ENCODE measurements at regions not wholly inside any gene's neighbourhood (a gene's known extent, or its start where the extent isn't known, plus 50 kb on each side); places are given as distances from the start of the nearest gene placed in this dataset.

- DNase-seq (ENCODE audit: low read depth, low spot score), result no peak
- Histone ChIP-seq H3K36me3 (ENCODE audit: insufficient read depth, low read length) (no peaks in the 10 kb centered on the region), H3K9me3 (ENCODE audit: low read depth, low read length) (no peaks in the 10 kb centered on the region), H3K4me3 (no peak overlapping the region), H3K27ac (no peak overlapping the region), H3K9ac (ENCODE audit: insufficient read length) (no peak overlapping the region)
- no peak for TF ChIP-seq EZH2 (IDR thresholded peaks at IDR 0.05)
- TF ChIP-seq POLR2AphosphoS5 (IDR thresholded peaks at IDR 0.05; ENCODE audit: borderline replicate concordance, low read depth, low read length), result no peak
- TF ChIP-seq FOXP2 (optimal IDR thresholded peaks at IDR 0.05; ENCODE audit: control extremely low read depth, extremely low read length, insufficient read depth), result no peak
Measured at GRCh38 chr10:111384556-111384955, 307.7 kb downstream of the ADRA2A start.

DNA sequence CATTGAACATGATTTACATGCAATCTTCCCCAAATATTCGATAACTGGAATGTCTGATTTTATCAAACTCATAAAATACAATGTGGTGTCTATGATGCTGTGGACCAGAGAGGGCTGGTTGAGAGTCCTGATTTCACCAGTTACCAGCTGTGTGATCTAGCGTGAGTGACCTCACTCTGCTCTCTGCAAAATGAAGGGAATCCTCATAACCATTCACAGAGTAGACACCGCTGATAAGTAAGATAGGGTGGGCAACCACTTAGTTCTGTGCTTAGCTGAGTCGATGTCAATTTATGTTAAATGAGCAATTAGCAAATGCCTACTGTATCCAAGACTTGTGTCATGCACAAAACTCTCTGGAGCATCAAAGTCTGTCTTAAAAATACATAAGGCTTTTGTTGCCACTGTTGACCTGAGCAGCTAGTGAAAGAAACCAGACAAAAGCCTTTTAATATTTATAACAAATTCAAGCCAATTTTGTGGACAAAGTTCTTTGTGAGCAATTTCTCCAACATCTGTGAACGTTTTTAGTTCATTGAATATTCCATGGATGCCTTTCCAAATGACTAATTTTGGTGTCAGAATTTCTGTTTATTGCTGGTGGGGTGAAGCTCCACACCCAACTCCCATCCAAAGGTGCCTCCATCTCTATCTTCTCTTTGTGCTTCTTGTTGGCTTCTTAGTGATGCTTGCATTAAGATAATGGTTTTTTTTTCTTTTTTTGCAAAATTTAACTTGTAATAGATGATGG, 314.2 kb downstream of the ADRA2A start:
- TF ChIP-seq FOXP2 (optimal IDR thresholded peaks at IDR 0.05; ENCODE audit: control extremely low read depth, extremely low read length, insufficient read depth) (no peak), POLR2AphosphoS5 (IDR thresholded peaks at IDR 0.05; ENCODE audit: borderline replicate concordance, low read depth, low read length) (no peak), EZH2 (IDR thresholded peaks at IDR 0.05) (no peak)
- Histone ChIP-seq H3K9ac (ENCODE audit: insufficient read length) (no peak overlapping the region), H3K36me3 (ENCODE audit: insufficient read depth, low read length) (no peaks in the 10 kb centered on the region), H3K4me3 (no peak overlapping the region), H3K9me3 (ENCODE audit: low read depth, low read length) (no peaks in the 10 kb centered on the region), H3K27ac (no peak overlapping the region)
- DNase-seq (ENCODE audit: low read depth, low spot score), result no peak

DNA sequence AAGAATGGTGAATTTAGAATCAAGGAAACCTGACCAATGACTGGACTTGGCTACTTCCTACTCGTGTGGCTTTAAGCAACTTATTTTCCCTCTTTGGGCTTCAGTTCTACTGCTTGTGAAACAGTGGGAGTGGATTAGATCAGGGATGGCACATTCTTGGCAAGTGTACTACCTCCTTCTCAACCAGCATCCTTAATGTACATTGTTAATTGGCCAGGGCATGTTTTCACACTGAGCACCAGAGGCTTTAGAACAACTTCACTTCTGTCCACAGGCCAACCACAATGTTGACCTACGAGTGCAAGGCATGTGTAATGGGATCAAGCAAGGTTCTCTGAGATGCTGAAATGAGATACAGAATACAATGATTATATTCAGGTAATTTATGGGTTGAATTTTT, 315.3 kb downstream of the ADRA2A start:
- H3K36me3 ChIP-seq (ENCODE audit: insufficient read depth, low read length), result no peaks in the 10 kb centered on the region
- H3K27ac ChIP-seq, result no peak overlapping the region
- no peak overlapping the region for H3K4me3 ChIP-seq
- DNase-seq (ENCODE audit: low read depth, low spot score), result no peak
- TF ChIP-seq POLR2AphosphoS5 (IDR thresholded peaks at IDR 0.05; ENCODE audit: borderline replicate concordance, low read depth, low read length) (no peak), FOXP2 (optimal IDR thresholded peaks at IDR 0.05; ENCODE audit: control extremely low read depth, extremely low read length, insufficient read depth) (no peak), EZH2 (IDR thresholded peaks at IDR 0.05) (no peak)
- no peaks in the 10 kb centered on the region for H3K9me3 ChIP-seq (ENCODE audit: low read depth, low read length)
- no peak overlapping the region for H3K9ac ChIP-seq (ENCODE audit: insufficient read length)

DNA sequence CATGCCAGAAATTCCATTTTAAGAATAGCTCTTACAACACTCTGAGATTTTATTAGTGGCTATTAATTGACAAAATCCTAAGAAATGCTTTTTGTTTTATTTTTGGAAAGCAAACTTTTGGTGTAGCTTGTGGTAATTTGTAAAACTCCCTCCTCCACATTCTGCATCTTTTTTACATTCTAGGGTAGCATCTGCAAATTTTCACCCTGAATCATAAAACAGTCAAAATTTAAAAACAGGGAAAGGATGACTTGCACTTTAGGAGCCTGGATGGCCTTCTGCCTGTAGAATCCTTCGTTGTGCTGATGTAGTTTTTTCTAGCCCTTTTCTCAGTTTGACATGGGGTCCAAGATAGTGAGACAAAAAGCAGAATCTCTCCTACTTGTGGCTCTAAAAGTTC, 316.1 kb downstream of the ADRA2A start:
- no peak for TF ChIP-seq FOXP2 (optimal IDR thresholded peaks at IDR 0.05; ENCODE audit: control extremely low read depth, extremely low read length, insufficient read depth)
- TF ChIP-seq POLR2AphosphoS5 (IDR thresholded peaks at IDR 0.05; ENCODE audit: borderline replicate concordance, low read depth, low read length), result no peak
- TF ChIP-seq EZH2 (IDR thresholded peaks at IDR 0.05), result no peak
- no peaks in the 10 kb centered on the region for H3K36me3 ChIP-seq (ENCODE audit: insufficient read depth, low read length)
- no peak overlapping the region for H3K9ac ChIP-seq (ENCODE audit: insufficient read length)
- no peaks in the 10 kb centered on the region for H3K9me3 ChIP-seq (ENCODE audit: low read depth, low read length)
- H3K27ac ChIP-seq, result no peak overlapping the region
- no peak for DNase-seq (ENCODE audit: low read depth, low spot score)
- H3K4me3 ChIP-seq, result no peak overlapping the region

DNA sequence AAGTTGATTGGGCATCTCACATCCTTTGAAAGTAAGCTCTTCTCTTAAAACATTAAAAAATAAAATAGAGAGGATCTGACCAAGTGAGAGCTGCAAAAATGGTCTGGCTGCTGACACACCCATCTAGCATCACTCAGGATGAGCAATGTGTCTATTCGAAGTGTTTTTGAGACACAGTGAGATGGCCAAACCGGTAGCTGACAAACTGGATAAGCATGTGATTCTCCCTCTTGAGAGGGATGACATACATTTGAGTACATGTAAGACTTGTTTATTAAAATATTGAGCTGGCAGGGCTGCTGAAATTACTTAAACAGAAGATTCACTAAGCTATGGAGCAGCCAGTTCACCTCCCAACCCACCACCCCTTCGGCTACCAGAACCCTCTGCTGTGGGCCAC, 333.9 kb downstream of the ADRA2A start:
- H3K9me3 ChIP-seq (ENCODE audit: low read depth, low read length), result no peaks in the 10 kb centered on the region
- H3K4me3 ChIP-seq, result no peak overlapping the region
- H3K27ac ChIP-seq, result no peak overlapping the region
- no peaks in the 10 kb centered on the region for H3K36me3 ChIP-seq (ENCODE audit: insufficient read depth, low read length)
- TF ChIP-seq FOXP2 (optimal IDR thresholded peaks at IDR 0.05; ENCODE audit: control extremely low read depth, extremely low read length, insufficient read depth), result no peak
- TF ChIP-seq EZH2 (IDR thresholded peaks at IDR 0.05), result no peak
- TF ChIP-seq POLR2AphosphoS5 (IDR thresholded peaks at IDR 0.05; ENCODE audit: borderline replicate concordance, low read depth, low read length), result no peak
- no peak for DNase-seq (ENCODE audit: low read depth, low spot score)
- H3K9ac ChIP-seq (ENCODE audit: insufficient read length), result no peak overlapping the region

DNA sequence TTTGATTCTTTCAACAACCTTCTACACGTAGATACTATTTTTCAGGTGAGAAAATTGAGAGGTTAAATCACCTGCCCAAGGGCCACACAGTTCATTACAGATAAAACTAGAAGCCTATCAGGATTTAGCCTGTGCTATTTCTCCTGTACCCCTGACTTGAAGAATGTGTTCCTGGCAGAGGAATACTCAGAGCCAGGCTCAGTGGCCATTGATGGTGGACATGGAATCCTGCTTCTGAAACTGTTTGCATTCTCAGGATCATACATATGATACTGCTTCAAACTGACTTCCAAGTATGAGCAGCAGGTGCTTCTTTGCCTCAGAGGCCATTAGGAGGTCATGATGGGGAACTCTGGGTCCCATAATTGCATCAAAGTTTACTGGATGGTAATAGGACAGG, 348.6 kb downstream of the ADRA2A start:
- no peaks in the 10 kb centered on the region for H3K9me3 ChIP-seq (ENCODE audit: low read depth, low read length)
- no peak overlapping the region for H3K27ac ChIP-seq
- TF ChIP-seq EZH2 (IDR thresholded peaks at IDR 0.05) (no peak), FOXP2 (optimal IDR thresholded peaks at IDR 0.05; ENCODE audit: control extremely low read depth, extremely low read length, insufficient read depth) (no peak), POLR2AphosphoS5 (IDR thresholded peaks at IDR 0.05; ENCODE audit: borderline replicate concordance, low read depth, low read length) (no peak)
- no peaks in the 10 kb centered on the region for H3K36me3 ChIP-seq (ENCODE audit: insufficient read depth, low read length)
- H3K4me3 ChIP-seq, result no peak overlapping the region
- DNase-seq (ENCODE audit: low read depth, low spot score), result no peak
- H3K9ac ChIP-seq (ENCODE audit: insufficient read length), result no peak overlapping the region

DNA sequence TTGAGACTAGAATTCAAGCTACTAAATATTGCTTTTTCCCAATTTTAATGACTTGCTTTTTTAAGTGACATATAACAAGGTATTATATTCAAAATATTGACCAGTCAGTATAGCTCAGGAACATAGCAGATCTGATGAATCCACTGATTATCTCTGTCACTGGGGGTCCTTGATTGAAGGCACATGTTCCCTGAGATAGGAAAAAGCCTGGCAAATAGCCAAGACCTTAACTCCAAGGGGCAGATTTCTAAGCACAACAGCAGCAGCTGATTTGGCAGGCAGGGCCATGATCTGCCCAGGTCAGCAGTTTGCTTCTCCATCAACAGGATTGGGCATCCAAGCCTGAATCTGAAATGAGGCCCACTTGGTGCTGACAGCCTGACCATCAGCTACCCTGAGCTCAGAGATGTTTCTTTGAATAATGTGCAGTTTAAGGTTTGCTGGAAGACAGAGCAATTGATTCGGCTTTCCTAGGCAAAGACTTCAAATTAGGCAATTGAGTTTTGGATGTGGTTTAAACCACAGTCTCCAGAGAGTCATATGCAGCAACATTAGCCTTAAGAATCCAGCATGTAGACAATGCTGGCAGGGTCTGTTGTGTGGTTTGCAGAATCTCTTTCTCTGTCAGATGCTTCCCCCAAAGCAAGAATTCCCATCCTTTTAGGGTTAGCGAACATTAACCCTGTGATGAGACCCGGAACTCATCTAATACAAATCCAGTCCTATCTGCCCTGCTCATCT, 352.6 kb downstream of the ADRA2A start:
- no peak for TF ChIP-seq FOXP2 (optimal IDR thresholded peaks at IDR 0.05; ENCODE audit: control extremely low read depth, extremely low read length, insufficient read depth)
- no peak for TF ChIP-seq POLR2AphosphoS5 (IDR thresholded peaks at IDR 0.05; ENCODE audit: borderline replicate concordance, low read depth, low read length)
- no peak for TF ChIP-seq EZH2 (IDR thresholded peaks at IDR 0.05)
- Histone ChIP-seq H3K9ac (ENCODE audit: insufficient read length) (no peak overlapping the region), H3K4me3 (no peak overlapping the region), H3K9me3 (ENCODE audit: low read depth, low read length) (no peaks in the 10 kb centered on the region), H3K27ac (no peak overlapping the region), H3K36me3 (ENCODE audit: insufficient read depth, low read length) (no peaks in the 10 kb centered on the region)
- no peak for DNase-seq (ENCODE audit: low read depth, low spot score)

DNA sequence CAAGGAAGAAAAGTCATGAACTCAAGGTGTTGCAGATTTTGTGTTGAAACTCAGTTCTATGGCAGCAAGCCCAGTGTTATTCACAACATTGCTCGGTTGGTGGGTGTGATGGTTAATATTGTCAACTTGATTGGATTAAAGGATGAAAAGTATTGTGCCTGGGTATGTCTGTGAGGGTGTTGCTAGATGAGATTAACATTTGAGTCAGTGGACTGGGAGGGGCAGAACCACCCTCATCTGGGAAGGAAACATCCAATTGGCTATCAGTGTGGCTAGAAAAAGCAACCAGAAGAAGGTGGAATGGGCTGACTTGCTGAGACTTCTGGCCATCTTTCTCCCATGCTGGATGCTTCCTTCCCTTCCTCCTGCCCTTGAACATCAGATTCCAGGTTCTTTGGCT, 353.2 kb downstream of the ADRA2A start:
- Histone ChIP-seq H3K9ac (ENCODE audit: insufficient read length) (no peak overlapping the region), H3K9me3 (ENCODE audit: low read depth, low read length) (no peaks in the 10 kb centered on the region), H3K27ac (no peak overlapping the region), H3K36me3 (ENCODE audit: insufficient read depth, low read length) (no peaks in the 10 kb centered on the region), H3K4me3 (no peak overlapping the region)
- TF ChIP-seq FOXP2 (optimal IDR thresholded peaks at IDR 0.05; ENCODE audit: control extremely low read depth, extremely low read length, insufficient read depth), result no peak
- no peak for TF ChIP-seq POLR2AphosphoS5 (IDR thresholded peaks at IDR 0.05; ENCODE audit: borderline replicate concordance, low read depth, low read length)
- no peak for TF ChIP-seq EZH2 (IDR thresholded peaks at IDR 0.05)
- no peak for DNase-seq (ENCODE audit: low read depth, low spot score)
